ENCODE measurements at regions not wholly inside any gene's neighbourhood (a gene's known extent, or its start where the extent isn't known, plus 50 kb on each side); places are given as distances from the start of the nearest gene placed in this dataset.

DNA sequence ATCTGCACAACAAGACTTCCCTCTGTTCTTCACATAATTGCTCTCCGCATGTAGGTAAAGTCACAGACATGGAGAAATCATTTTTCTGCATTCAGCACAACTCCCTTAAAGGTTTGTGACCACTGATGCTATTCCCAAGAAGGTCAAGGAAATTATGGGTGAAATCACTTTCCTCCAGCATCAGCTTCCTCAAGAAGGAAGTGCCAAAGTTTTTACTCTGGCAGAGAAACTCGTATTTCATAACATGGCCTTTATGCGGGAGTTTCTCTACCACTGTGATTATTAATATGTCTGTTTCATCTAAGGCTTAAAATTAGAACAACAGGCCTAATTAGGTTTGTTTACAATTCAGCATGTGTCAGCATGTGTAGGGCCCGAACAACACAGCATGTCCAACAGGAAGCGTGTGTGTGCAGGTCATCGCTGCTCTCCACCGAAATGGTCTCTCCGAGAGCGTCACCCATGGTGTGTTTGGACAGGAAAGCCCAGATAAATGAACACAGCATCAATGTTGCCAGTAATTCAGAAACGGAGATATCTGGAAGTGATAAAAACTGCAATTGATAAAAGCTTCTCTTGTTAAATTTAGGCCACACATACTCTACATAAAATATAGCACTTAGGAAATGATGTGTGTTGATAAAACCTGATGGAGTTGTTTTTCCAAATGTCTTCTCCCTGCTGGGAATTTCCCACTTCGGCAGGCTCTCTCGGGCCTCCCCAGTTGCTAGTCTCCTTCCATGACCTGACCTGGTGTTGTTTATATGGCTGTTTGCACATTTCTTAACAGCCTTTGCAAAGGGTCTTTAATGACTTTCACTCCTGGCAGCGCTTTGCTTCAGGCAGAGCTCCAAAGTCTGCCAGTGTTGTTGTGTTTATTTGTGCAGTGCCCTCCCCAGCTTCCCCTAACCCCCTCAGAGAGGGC, 265.1 kb upstream of the CEP162 start:
- 46% methylated on average over 12 of the region's 13 CpGs for WGBS

DNA sequence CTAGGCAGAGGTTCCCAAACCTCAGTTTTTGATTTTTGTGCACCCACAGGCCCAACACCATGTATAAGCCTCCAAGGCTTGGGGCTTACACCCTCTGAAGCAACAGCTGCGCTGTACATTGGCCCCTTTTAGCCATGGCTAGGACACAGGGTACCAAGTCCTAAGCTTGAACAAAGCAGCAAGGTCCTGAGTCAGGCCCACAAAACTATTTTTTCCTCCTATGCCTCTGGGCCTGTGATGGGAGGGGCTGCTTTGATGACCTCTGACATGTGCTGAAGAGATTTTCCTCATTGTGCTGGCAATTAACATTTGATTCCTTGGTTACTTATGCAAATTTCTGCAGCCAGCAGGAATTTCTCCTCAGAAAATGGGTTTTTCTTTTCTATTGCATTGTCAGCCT, 262.2 kb upstream of the CEP162 start:
- H3K4me3 ChIP-seq (ENCODE audit: insufficient read depth in 1 of 2, low read depth in 1 of 2, low read length in 2 of 2), result no peak overlapping the region
- H3K4ac ChIP-seq (ENCODE audit: low read depth in 1 of 2, low read length in 2 of 2), result no peak overlapping the region
- no peaks in the 10 kb centered on the region for H3K9me3 ChIP-seq (ENCODE audit: control insufficient read depth, low read length)
- no peak overlapping the region for H2AK5ac ChIP-seq (ENCODE audit: low read length, severe bottlenecking)
- no peak overlapping the region for H3K4me2 ChIP-seq (ENCODE audit: low read length, poor library complexity, severe bottlenecking)
- H3K27ac ChIP-seq (ENCODE audit: low read length, poor library complexity, severe bottlenecking), result no peak overlapping the region
- no peak overlapping the region for H4K8ac ChIP-seq (ENCODE audit: low read length)
- no peak overlapping the region for H2BK120ac ChIP-seq (ENCODE audit: low read depth, low read length)
- H3K18ac ChIP-seq (ENCODE audit: low read depth in 1 of 2, low read length in 2 of 2), result no peak overlapping the region
- no peak overlapping the region for H3K23ac ChIP-seq (ENCODE audit: low read length in 2 of 2)
- no peaks in the 10 kb centered on the region for H3K79me1 ChIP-seq (replicated peaks; ENCODE audit: low read length, poor library complexity, severe bottlenecking)
- no peak overlapping the region for H2BK12ac ChIP-seq (ENCODE audit: low read length in 2 of 2)
- no peaks in the 10 kb centered on the region for H3K27me3 ChIP-seq (ENCODE audit: control insufficient read depth in 1 of 2, insufficient read depth in 1 of 2, low read length in 2 of 2)
- 100% methylated on average over 1 of the region's 1 CpG for WGBS
- H2AFZ ChIP-seq (ENCODE audit: low read depth, low read length), result no peak overlapping the region
- H4K91ac ChIP-seq (ENCODE audit: low read length), result no peak overlapping the region
- no peak overlapping the region for H3K14ac ChIP-seq (ENCODE audit: low read length in 2 of 2)
- H2BK15ac ChIP-seq (ENCODE audit: low read depth, poor library complexity, severe bottlenecking), result no peak overlapping the region
- no peak overlapping the region for H2BK5ac ChIP-seq (ENCODE audit: low read depth, low read length, poor library complexity, severe bottlenecking)
- H3K36me3 ChIP-seq (ENCODE audit: control insufficient read depth in 1 of 2, insufficient read depth in 2 of 2, low read depth in 1 of 2, low read length in 2 of 2), result no peaks in the 10 kb centered on the region
- no peak overlapping the region for H3K9ac ChIP-seq (ENCODE audit: low read length)
- DNase-seq, result no peak
- H3K4me1 ChIP-seq (ENCODE audit: control insufficient read depth, insufficient read depth, low read depth, low read length), result no peaks in the 10 kb centered on the region

More for the DNA sequence above, 265.1 kb upstream of the CEP162 start:
- H3K18ac ChIP-seq (ENCODE audit: low read depth in 1 of 2, low read length in 2 of 2), result peak overlapping the region in 1 of 2 experiments; percentile 54
- peak; percentile 39 for DNase-seq
- H3K4me1 ChIP-seq (ENCODE audit: control insufficient read depth, insufficient read depth, low read depth, low read length), result no peaks in the 10 kb centered on the region
- no peak overlapping the region for H3K27ac ChIP-seq (ENCODE audit: low read length, poor library complexity, severe bottlenecking)
- no peak overlapping the region for H3K23ac ChIP-seq (ENCODE audit: low read length in 2 of 2)
- no peak overlapping the region for H4K91ac ChIP-seq (ENCODE audit: low read length)
- H2AFZ ChIP-seq (ENCODE audit: low read depth, low read length), result no peak overlapping the region
- no peaks in the 10 kb centered on the region for H3K36me3 ChIP-seq (ENCODE audit: control insufficient read depth in 1 of 2, insufficient read depth in 2 of 2, low read depth in 1 of 2, low read length in 2 of 2)
- H2BK15ac ChIP-seq (ENCODE audit: low read depth, poor library complexity, severe bottlenecking), result no peak overlapping the region
- no peak overlapping the region for H2BK5ac ChIP-seq (ENCODE audit: low read depth, low read length, poor library complexity, severe bottlenecking)
- H4K8ac ChIP-seq (ENCODE audit: low read length), result peak overlapping the region; percentile 38
- H2BK120ac ChIP-seq (ENCODE audit: low read depth, low read length), result no peak overlapping the region
- peak overlapping the region in 1 of 2 experiments; percentile 46 for H3K4me3 ChIP-seq (ENCODE audit: insufficient read depth in 1 of 2, low read depth in 1 of 2, low read length in 2 of 2)
- H2BK12ac ChIP-seq (ENCODE audit: low read length in 2 of 2), result no peak overlapping the region
- H2AK5ac ChIP-seq (ENCODE audit: low read length, severe bottlenecking), result no peak overlapping the region
- no peaks in the 10 kb centered on the region for H3K9me3 ChIP-seq (ENCODE audit: control insufficient read depth, low read length)
- no peaks in the 10 kb centered on the region for H3K79me1 ChIP-seq (replicated peaks; ENCODE audit: low read length, poor library complexity, severe bottlenecking)
- no peak overlapping the region for H3K4me2 ChIP-seq (ENCODE audit: low read length, poor library complexity, severe bottlenecking)
- peak overlapping the region; percentile 5 for H3K9ac ChIP-seq (ENCODE audit: low read length)
- no peak overlapping the region for H3K14ac ChIP-seq (ENCODE audit: low read length in 2 of 2)
- no peak overlapping the region for H3K4ac ChIP-seq (ENCODE audit: low read depth in 1 of 2, low read length in 2 of 2)
- H3K27me3 ChIP-seq (ENCODE audit: control insufficient read depth in 1 of 2, insufficient read depth in 1 of 2, low read length in 2 of 2), result no peaks in the 10 kb centered on the region

DNA sequence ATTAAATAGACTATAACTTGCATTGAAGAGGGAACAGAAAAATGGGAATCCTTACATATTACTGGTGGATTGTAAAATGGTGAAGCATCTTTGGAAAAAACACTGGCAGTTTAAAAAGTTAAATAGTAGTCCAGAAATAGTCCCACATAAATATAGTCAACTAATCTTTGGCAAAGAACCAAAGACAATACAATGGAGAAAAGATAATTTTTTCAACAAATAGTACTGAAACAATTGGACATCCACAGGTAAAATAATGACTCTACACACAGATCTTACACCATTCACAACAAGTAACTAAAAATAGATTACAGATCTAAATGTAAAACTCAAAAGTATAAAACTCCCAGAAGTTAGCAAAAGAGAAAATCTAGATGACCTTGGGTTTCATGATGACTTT, 259.1 kb upstream of the CEP162 start:
- no peaks in the 10 kb centered on the region for H3K79me1 ChIP-seq (replicated peaks; ENCODE audit: low read length, poor library complexity, severe bottlenecking)
- no peak overlapping the region for H3K4me3 ChIP-seq (ENCODE audit: insufficient read depth in 1 of 2, low read depth in 1 of 2, low read length in 2 of 2)
- no peak overlapping the region for H3K4me2 ChIP-seq (ENCODE audit: low read length, poor library complexity, severe bottlenecking)
- H3K9me3 ChIP-seq (ENCODE audit: control insufficient read depth, low read length), result no peaks in the 10 kb centered on the region
- H2AFZ ChIP-seq (ENCODE audit: low read depth, low read length), result no peak overlapping the region
- no peaks in the 10 kb centered on the region for H3K36me3 ChIP-seq (ENCODE audit: control insufficient read depth in 1 of 2, insufficient read depth in 2 of 2, low read depth in 1 of 2, low read length in 2 of 2)
- no peaks in the 10 kb centered on the region for H3K27me3 ChIP-seq (ENCODE audit: control insufficient read depth in 1 of 2, insufficient read depth in 1 of 2, low read length in 2 of 2)
- no peak for DNase-seq
- no peak overlapping the region for H2BK120ac ChIP-seq (ENCODE audit: low read depth, low read length)
- no peak overlapping the region for H3K27ac ChIP-seq (ENCODE audit: low read length, poor library complexity, severe bottlenecking)
- H2BK5ac ChIP-seq (ENCODE audit: low read depth, low read length, poor library complexity, severe bottlenecking), result no peak overlapping the region
- no peak overlapping the region for H3K23ac ChIP-seq (ENCODE audit: low read length in 2 of 2)
- H2BK12ac ChIP-seq (ENCODE audit: low read length in 2 of 2), result no peak overlapping the region
- H2BK15ac ChIP-seq (ENCODE audit: low read depth, poor library complexity, severe bottlenecking), result no peak overlapping the region
- no peak overlapping the region for H4K8ac ChIP-seq (ENCODE audit: low read length)
- no peak overlapping the region for H3K9ac ChIP-seq (ENCODE audit: low read length)
- H3K4ac ChIP-seq (ENCODE audit: low read depth in 1 of 2, low read length in 2 of 2), result no peak overlapping the region
- H4K91ac ChIP-seq (ENCODE audit: low read length), result no peak overlapping the region
- no peaks in the 10 kb centered on the region for H3K4me1 ChIP-seq (ENCODE audit: control insufficient read depth, insufficient read depth, low read depth, low read length)
- no peak overlapping the region for H3K18ac ChIP-seq (ENCODE audit: low read depth in 1 of 2, low read length in 2 of 2)
- no peak overlapping the region for H3K14ac ChIP-seq (ENCODE audit: low read length in 2 of 2)
- H2AK5ac ChIP-seq (ENCODE audit: low read length, severe bottlenecking), result no peak overlapping the region

DNA sequence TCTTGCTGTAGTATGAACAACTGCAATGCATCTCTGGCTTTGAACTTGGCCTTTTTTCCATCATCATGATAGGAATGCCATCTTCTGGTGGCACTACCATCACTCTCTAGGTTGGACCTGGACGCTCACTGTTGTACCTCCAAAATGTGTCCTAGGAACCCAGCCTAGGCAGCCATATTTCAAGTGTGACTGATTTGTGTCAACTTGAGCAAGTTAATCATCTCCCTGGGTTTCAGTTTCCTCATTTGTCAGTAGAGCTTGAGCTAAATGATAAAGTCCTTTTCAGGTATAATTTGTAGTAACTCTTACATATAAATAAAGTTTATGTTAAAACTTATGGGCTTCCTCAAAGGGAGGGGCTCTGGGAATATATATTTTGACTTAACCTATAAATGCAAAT, 241.7 kb upstream of the CEP162 start:
- Histone ChIP-seq H3K14ac (ENCODE audit: low read length in 2 of 2) (no peak overlapping the region), H2BK15ac (ENCODE audit: low read depth, poor library complexity, severe bottlenecking) (no peak overlapping the region), H3K27ac (ENCODE audit: low read length, poor library complexity, severe bottlenecking) (no peak overlapping the region), H3K23ac (ENCODE audit: low read length in 2 of 2) (no peak overlapping the region), H2AFZ (ENCODE audit: low read depth, low read length) (no peak overlapping the region), H3K9ac (ENCODE audit: low read length) (no peak overlapping the region), H3K18ac (ENCODE audit: low read depth in 1 of 2, low read length in 2 of 2) (no peak overlapping the region), H4K8ac (ENCODE audit: low read length) (no peak overlapping the region), H2BK5ac (ENCODE audit: low read depth, low read length, poor library complexity, severe bottlenecking) (no peak overlapping the region), H3K4me3 (ENCODE audit: insufficient read depth in 1 of 2, low read depth in 1 of 2, low read length in 2 of 2) (no peak overlapping the region), H2BK12ac (ENCODE audit: low read length in 2 of 2) (no peak overlapping the region), H3K4me1 (ENCODE audit: control insufficient read depth, insufficient read depth, low read depth, low read length) (peaks cover 3% of the 10 kb centered on the region), H3K27me3 (ENCODE audit: control insufficient read depth in 1 of 2, insufficient read depth in 1 of 2, low read length in 2 of 2) (no peaks in the 10 kb centered on the region), H2AK5ac (ENCODE audit: low read length, severe bottlenecking) (no peak overlapping the region), H3K4me2 (ENCODE audit: low read length, poor library complexity, severe bottlenecking) (no peak overlapping the region), H3K4ac (ENCODE audit: low read depth in 1 of 2, low read length in 2 of 2) (no peak overlapping the region), H3K79me1 (replicated peaks; ENCODE audit: low read length, poor library complexity, severe bottlenecking) (no peaks in the 10 kb centered on the region), H3K36me3 (ENCODE audit: control insufficient read depth in 1 of 2, insufficient read depth in 2 of 2, low read depth in 1 of 2, low read length in 2 of 2) (no peaks in the 10 kb centered on the region), H2BK120ac (ENCODE audit: low read depth, low read length) (no peak overlapping the region), H3K9me3 (ENCODE audit: control insufficient read depth, low read length) (peaks cover 6% of the 10 kb centered on the region), H4K91ac (ENCODE audit: low read length) (no peak overlapping the region)
- DNase-seq, result no peak
- WGBS, result 83% methylated on average over 1 of the region's 1 CpG
